Activated CD4-positive, alpha-beta T cell treated with anti-CD3 and anti-CD28 coated beads for 1 hour (primary cell): ENCODE measurements at regions not wholly inside any gene's neighbourhood (a gene's known extent, or its start where the extent isn't known, plus 50 kb on each side); places are given as distances from the start of the nearest gene placed in this dataset.
"Not testable (repeated sequence)": the region's sequence is repeated elsewhere in the genome, so short reads cannot be mapped to it uniquely, and the experiment has no call there.

Experiments
- DNase-seq: peaks from one replicate; pipeline ENCODE4 v3.0.0-alpha.2; 2020

DNA sequence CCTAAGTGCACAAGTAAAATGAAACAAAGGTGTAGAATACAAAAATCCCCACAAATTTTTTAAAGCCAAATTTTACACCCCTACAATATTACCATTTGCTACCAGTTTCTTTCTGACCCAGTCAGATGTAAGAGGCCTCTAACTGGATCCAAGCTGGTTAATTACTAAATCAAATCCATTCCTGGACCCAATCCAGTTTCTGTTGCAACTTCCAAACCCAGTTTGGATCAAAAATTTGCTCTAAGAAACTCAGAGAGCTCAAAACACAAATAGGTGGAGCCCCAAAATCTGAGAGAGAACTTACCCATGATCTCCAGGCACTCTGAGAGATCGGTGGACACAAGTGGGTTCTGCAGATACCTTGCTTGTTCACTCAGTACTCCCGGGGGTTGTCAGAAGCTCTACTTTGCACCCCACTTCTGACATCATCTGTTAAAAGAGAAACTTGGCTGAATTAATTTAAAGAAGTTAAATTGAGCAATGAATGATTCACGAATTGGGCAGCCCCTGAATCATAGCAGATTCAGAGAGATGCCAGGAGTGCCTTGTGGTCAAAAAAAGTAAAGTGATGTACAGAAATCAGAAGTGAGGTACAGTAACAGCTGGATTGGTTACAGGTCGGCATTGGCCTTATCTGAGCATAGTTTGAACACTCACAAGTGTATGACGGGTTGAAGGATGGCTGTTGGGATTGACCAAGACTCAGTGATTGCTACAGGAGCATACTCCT, 448.0 kb downstream of the KCNT2 start:
- DNase-seq, result no peak

DNA sequence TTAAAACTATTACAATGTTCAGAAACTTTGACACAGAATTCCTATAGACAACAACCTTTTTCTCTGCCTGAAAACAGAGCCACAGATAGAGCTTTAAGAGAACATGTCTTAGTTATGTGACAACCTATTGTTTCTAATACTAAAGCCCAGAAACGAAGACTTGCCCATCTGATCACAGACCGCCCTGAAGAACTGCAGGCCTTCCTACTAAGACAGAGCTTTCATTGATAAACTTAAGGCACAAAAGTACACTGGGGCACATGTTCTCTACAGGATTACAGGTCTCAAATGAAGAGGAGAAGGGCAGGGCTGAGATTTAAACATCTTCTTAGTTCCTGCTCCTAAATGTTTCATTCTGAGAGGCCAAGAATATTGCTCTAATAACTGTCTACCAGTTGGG, 452.7 kb downstream of the KCNT2 start:
- no peak for DNase-seq

DNA sequence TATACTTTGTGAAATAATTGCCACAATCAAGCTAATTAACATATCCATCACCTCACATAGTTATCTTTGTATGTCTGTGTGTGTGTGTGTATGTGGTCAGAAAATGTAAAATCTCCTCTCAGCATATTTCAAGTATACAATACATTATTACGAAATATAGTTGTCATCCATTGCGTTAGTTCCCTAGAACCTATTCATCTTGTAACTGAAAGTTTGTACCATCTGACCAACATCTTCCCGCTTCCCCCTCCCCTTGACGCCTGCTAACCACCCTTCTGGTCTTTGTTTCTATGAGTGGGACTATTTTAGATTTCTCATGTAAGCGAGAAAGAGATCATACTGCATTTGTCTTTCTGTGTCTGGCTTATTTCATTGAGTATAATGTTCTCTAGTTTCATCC, 455.3 kb downstream of the KCNT2 start:
- no peak for DNase-seq

- no peak for DNase-seq
Observed at GRCh38 chr1:196152086-196152485, 456.2 kb downstream of the KCNT2 start.

GRCh38 chr1:196148367-196148970, 459.8 kb downstream of the KCNT2 start:
- DNase-seq, result no peak

- DNase-seq, result no peak
Observed at GRCh38 chr1:196147530-196147929, 460.7 kb downstream of the KCNT2 start.

- not testable (repeated sequence) for DNase-seq
Observed at GRCh38 chr1:196145151-196145550, 463.1 kb downstream of the KCNT2 start.

- no peak for DNase-seq
Observed at GRCh38 chr1:196144588-196144987, 463.7 kb downstream of the KCNT2 start.

GRCh38 chr1:196143602-196144342, 464.5 kb downstream of the KCNT2 start:
- no peak for DNase-seq

GRCh38 chr1:196142111-196142640, 466.1 kb downstream of the KCNT2 start:
- DNase-seq, result no peak

GRCh38 chr1:196136396-196136795, 471.8 kb downstream of the KCNT2 start:
- no peak for DNase-seq

DNA sequence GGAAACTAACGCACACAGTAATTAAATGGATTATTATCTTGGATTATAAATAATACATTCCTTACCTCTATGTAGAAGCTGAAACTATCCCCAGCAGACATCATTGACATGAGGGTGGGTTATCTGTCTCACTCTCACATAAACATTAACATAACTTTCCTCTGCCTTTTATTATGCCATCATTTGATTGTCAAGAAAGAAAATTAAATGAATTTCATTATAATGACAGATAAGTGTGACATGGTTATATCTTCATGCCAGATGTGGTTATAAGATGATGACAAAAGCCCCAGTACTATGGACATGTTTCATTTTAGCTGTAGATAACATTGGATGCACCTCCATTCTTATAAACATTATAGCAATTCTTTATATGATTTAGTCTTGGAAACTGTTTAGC, 476.5 kb downstream of the KCNT2 start:
- DNase-seq, result no peak

- DNase-seq, result no peak
Observed at GRCh38 chr1:196128835-196129234, 479.4 kb downstream of the KCNT2 start.

DNA sequence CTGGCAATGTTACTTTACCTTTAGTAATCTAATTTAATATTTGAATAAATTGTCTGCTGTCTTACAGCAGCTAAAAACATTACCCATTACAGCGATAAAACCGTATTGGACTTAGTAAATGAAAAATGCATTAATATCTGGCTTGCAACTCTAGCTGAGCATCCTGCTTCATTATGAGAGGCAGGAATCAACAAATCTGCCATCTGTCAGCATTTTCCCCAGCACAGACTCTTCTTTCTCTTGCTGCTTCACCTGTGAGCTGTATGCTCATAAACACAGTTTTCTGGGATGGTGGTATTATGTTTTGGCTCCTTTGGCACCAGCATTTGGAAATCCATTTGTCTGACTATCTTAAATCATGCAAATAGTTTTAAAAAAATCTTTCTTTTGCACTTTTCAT, 487.1 kb downstream of the KCNT2 start:
- no peak for DNase-seq

- no peak for DNase-seq
Observed at GRCh38 chr1:196115646-196116045, 492.6 kb downstream of the KCNT2 start.

GRCh38 chr1:196114193-196114592, 494.0 kb downstream of the KCNT2 start:
- DNase-seq, result no peak

DNA sequence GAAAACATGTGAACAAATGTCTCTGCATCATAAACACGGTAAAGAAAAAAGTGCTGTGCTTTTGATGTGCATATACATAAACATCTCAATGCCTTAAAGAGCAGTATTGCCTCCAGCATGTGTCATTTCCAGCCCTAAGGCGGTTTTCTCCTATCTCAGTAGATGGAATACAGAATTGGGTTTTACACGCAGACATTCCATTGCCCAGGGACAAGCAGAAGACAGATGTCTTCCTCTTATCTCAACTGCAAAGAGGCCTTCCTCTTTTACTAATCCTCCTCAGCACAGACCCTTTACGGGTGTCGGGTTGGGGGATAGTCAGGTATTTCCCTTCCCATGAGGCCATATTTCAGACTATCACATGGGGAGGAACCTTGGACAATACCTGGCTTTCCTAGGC, 499.2 kb downstream of the KCNT2 start:
- not testable (repeated sequence) for DNase-seq

- no peak for DNase-seq
Observed at GRCh38 chr1:196105901-196106300, 502.3 kb downstream of the KCNT2 start.

DNA sequence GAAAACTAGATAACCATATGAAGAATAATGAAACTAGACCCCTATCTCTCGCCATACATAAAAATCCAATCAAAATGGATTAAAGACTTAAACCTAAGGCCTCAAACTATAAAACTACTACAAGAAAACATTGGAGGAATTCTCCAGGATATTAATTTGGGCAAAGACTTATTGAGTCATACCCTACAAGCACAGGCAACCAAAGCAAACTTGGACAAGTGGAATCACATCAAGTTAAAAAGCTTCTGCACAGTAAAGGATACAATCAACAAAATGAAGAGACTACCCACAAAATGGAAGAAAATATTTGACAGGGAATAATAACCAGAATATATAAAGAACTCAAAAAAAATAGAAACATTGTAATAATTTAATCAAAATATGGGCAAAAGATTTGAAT, 505.4 kb downstream of the KCNT2 start:
- DNase-seq, result no peak

DNA sequence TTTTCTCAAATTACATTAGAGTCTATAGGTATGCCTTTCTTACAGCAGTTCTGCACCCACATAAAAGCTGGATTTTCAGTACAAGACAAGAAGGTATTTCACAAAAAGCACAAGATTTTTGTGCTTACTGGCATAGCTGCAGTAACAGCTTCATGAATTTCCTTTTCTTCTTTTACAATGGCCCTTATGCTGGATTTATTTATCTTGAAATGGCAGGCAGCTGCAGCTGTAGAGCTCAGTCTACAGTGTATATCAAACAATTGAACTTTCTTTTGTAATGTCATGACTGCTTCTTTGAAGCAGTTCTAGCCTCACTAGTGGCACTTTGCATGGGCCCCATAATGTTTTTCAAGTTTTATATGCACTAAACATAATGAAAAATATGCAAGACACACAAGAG, 510.2 kb downstream of the KCNT2 start:
- DNase-seq, result no peak

DNA sequence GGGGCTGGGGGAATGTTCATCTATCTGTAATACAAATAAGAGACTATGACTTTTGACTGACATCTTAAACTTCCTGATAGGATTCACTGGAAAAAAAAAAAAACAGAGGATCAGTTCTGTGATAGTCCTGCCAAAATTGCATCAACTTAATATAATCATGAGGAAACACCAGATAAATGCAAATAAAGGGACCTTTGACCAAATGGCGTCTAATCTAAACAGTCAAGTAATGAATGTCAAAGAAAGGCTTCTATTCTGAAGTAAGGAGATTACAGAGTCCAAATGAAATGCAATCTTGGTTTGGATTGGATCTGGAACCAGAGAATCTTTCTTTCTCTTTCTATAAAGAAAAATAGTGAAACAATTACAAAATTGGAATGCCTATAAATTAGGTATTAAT, 513.4 kb downstream of the KCNT2 start:
- DNase-seq, result no peak

DNA sequence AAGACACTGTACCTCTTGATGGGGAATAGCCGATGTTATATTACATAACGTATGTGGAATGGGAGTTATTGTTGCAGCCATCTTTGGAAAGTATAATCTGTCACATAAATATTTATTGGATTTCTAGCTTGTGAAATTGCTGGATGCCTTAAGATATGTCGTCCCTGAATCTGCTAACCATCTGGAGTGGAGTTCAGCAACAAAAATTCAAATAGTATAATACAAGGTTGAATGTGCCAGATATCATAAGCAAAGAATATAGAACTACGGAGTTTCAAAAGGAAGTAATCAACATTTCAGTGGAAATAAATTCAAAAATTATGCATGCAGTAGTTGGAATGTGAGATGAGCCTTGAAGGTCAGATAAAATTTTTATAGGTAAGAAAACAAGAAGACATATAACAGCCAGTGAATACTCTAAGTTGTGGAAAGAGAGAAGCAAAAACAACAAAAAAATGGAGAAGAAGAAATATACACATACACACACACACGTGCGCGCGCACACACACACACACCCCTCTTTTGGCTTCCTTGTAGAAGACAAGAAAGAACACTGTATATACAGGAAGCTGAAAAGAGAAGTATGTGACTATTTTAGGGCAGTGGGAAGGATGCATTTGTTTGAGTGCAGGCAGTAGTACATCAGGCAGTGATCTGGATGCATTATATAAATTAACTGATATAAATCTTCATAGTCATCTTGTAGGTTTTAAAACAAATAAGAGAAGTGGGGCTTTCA, 516.7 kb downstream of the KCNT2 start:
- no peak for DNase-seq

DNA sequence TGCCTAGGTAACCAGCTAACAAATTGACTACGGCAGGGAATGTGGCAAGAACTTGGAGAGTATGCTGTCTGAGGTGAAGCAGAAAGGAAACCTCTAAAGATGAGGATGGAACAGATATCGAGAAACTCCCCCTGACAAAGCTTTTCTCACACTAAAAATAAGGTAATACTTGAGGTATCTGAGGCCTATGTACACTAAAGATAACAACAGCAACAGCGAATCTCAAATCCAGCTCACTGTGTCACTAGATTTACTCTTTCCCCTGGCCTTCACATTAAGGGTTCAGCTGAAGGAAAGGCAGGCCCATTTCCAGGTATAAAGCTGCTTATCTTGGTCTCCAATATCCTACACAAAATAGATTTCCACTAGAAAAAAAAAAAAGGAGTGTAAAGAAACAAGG, 518.0 kb downstream of the KCNT2 start:
- no peak for DNase-seq
